ENCODE measurements at regions not wholly inside any gene's neighbourhood (a gene's known extent, or its start where the extent isn't known, plus 50 kb on each side); places are given as distances from the start of the nearest gene placed in this dataset.

- no TSS peak for BruUV-seq (replicated peaks)
- no peak overlapping the region for H2AFZ ChIP-seq (ENCODE audit: low read depth, low read length)
- ChIA-PET CTCF (no interaction called here), POLR2A (no interaction called here)
- no peaks in the 10 kb centered on the region for H3K36me3 ChIP-seq (ENCODE audit: control insufficient read depth in 2 of 2, extremely low read depth in 1 of 2, insufficient read depth in 2 of 2, low read length in 2 of 2)
- no peak overlapping the region for H3K27ac ChIP-seq (ENCODE audit: insufficient read depth, low read depth, low read length)
- dilution Hi-C loops (cut with MboI; ENCODE audit: extremely low pct_ligation_motif_present, low sequenced_read_pairs) (no loop called here), intact Hi-C loops (cut with micrococcal nuclease) (no loop called here)
- TF ChIP-seq CTCF (IDR thresholded peaks at IDR 0.05; ENCODE audit: extremely low read depth in 1 of 2, insufficient read depth in 1 of 2, low read depth in 1 of 2, low read length in 2 of 2) (no peak), EZH2 (IDR thresholded peaks at IDR 0.05; ENCODE audit: borderline replicate concordance, low read depth, low read length, severe bottlenecking) (no peak), GATA2 (IDR thresholded peaks at IDR 0.05; ENCODE audit: insufficient read depth, insufficient read length, low read depth, low read length) (no peak), JUN (IDR thresholded peaks at IDR 0.05; ENCODE audit: borderline replicate concordance, insufficient read depth, insufficient read length, low read depth) (no peak), MAX (IDR thresholded peaks at IDR 0.05; ENCODE audit: insufficient read depth, insufficient read length) (no peak), POLR2AphosphoS5 (IDR thresholded peaks at IDR 0.05; ENCODE audit: insufficient read depth, low read depth, low read length) (no peak)
- H3K27me3 ChIP-seq (ENCODE audit: control insufficient read depth in 2 of 2, insufficient read depth in 2 of 2, low read length in 2 of 2): no peaks in the 10 kb centered on the region
- H3K79me2 ChIP-seq (ENCODE audit: control insufficient read depth, insufficient read depth, low read length): no peaks in the 10 kb centered on the region
- H3K4me2 ChIP-seq (ENCODE audit: insufficient read depth, low read length): no peak overlapping the region
- no peaks in the 10 kb centered on the region for H4K20me1 ChIP-seq (replicated peaks; ENCODE audit: control insufficient read depth, extremely low read depth, insufficient read depth, low read length)
- no peaks in the 10 kb centered on the region for H3K4me1 ChIP-seq (ENCODE audit: control insufficient read depth, extremely low read depth, insufficient read depth, low read length)
- no peak overlapping the region for H3K9ac ChIP-seq (replicated peaks; ENCODE audit: extremely low read depth, insufficient read depth, low read length)
- DNase-seq (ENCODE audit: low read depth, low spot score) (no peak), FAIRE-seq (no peak)
- no peaks in the 10 kb centered on the region for H3K9me1 ChIP-seq (replicated peaks; ENCODE audit: control insufficient read depth, extremely low read depth, insufficient read depth, low read length)
- H3K4me3 ChIP-seq (replicated peaks in 1 of 3; ENCODE audit: insufficient read depth in 1 of 3, low read depth in 1 of 3, low read length in 3 of 3): no peak overlapping the region
- no peaks in the 10 kb centered on the region for H3K9me3 ChIP-seq (replicated peaks; ENCODE audit: control insufficient read depth, insufficient read depth, low read length)
Measured at GRCh38 chr20:40393197-40394079, 295.6 kb downstream of the MAFB start.
